ENCODE measurements at regions not wholly inside any gene's neighbourhood (a gene's known extent, or its start where the extent isn't known, plus 50 kb on each side); places are given as distances from the start of the nearest gene placed in this dataset.
"Not testable (repeated sequence)": the region's sequence is repeated elsewhere in the genome, so short reads cannot be mapped to it uniquely, and the experiment has no call there.

- peak in 1 of 2 donors; percentile 31 for DNase-seq
- no peak for ATAC-seq (ENCODE audit: low FRiP score)
- WGBS, 2 donors, result 0 to 1% methylated on average over 1 of the region's 1 CpG
- intact Hi-C loops (cut with DNase I), result no loop called here
- no peak overlapping the region for H3K4me3 ChIP-seq (ENCODE audit: low read length in 2 of 2)
- H3K27ac ChIP-seq (ENCODE audit: low read depth in 1 of 2, low read length in 2 of 2), result no peak overlapping the region
- H3K4me1 ChIP-seq (ENCODE audit: control insufficient read depth in 1 of 2, insufficient read depth in 2 of 2, low read length in 2 of 2), result no peaks in the 10 kb centered on the region
- H3K9me3 ChIP-seq (ENCODE audit: control insufficient read depth, low read length), result peaks cover 3% of the 10 kb centered on the region
- no peaks in the 10 kb centered on the region for H3K27me3 ChIP-seq (ENCODE audit: control insufficient read depth in 1 of 2, insufficient read depth in 2 of 2, low read length in 1 of 2)
- no peaks in the 10 kb centered on the region for H3K36me3 ChIP-seq (ENCODE audit: control insufficient read depth in 1 of 2, insufficient read depth in 2 of 2, low read length in 1 of 2)
Observed at GRCh38 chr3:70615286-70615685, 302.8 kb upstream of the MDFIC2 start.

- intact Hi-C loops (cut with DNase I), result no loop called here
- DNase-seq, result no peak
- no peak overlapping the region for H3K4me3 ChIP-seq (ENCODE audit: low read length in 2 of 2)
- no peaks in the 10 kb centered on the region for H3K4me1 ChIP-seq (ENCODE audit: control insufficient read depth in 1 of 2, insufficient read depth in 2 of 2, low read length in 2 of 2)
- peaks cover 3% of the 10 kb centered on the region for H3K9me3 ChIP-seq (ENCODE audit: control insufficient read depth, low read length)
- H3K36me3 ChIP-seq (ENCODE audit: control insufficient read depth in 1 of 2, insufficient read depth in 2 of 2, low read length in 1 of 2), result no peaks in the 10 kb centered on the region
- ATAC-seq (ENCODE audit: low FRiP score), result no peak
- no peaks in the 10 kb centered on the region for H3K27me3 ChIP-seq (ENCODE audit: control insufficient read depth in 1 of 2, insufficient read depth in 2 of 2, low read length in 1 of 2)
- no peak overlapping the region for H3K27ac ChIP-seq (ENCODE audit: low read depth in 1 of 2, low read length in 2 of 2)
- 89 to 91% methylated on average over 6 of the region's 6 CpGs for WGBS, 2 donors
Observed at GRCh38 chr3:70614111-70614510, 301.7 kb upstream of the MDFIC2 start.

- no peak for DNase-seq
- WGBS, 2 donors, result 94 to 96% methylated on average over 11 of the region's 11 CpGs
- intact Hi-C loops (cut with DNase I), result no loop called here
Observed at GRCh38 chr3:70612920-70613319, 300.5 kb upstream of the MDFIC2 start.

GRCh38 chr3:70611667-70612277, 299.3 kb upstream of the MDFIC2 start:
- intact Hi-C loops (cut with DNase I); ATAC-seq (ENCODE audit: low FRiP score); H3K27me3 ChIP-seq (ENCODE audit: control insufficient read depth in 1 of 2, insufficient read depth in 2 of 2, low read length in 1 of 2); H3K4me3 ChIP-seq (ENCODE audit: low read length in 2 of 2); H3K27ac ChIP-seq (ENCODE audit: low read depth in 1 of 2, low read length in 2 of 2); H3K4me1 ChIP-seq (ENCODE audit: control insufficient read depth in 1 of 2, insufficient read depth in 2 of 2, low read length in 2 of 2); H3K36me3 ChIP-seq (ENCODE audit: control insufficient read depth in 1 of 2, insufficient read depth in 2 of 2, low read length in 1 of 2); H3K9me3 ChIP-seq (ENCODE audit: control insufficient read depth, low read length): not testable (repeated sequence)
- 89 to 91% methylated on average over 23 to 25 of the region's 25 CpGs for WGBS, 2 donors
- peak; percentile 37 to 58 for DNase-seq

More at GRCh38 chr3:70612920-70613319, 300.5 kb upstream of the MDFIC2 start:
- peaks cover 3% of the 10 kb centered on the region for H3K9me3 ChIP-seq (ENCODE audit: control insufficient read depth, low read length)
- H3K27me3 ChIP-seq (ENCODE audit: control insufficient read depth in 1 of 2, insufficient read depth in 2 of 2, low read length in 1 of 2), result no peaks in the 10 kb centered on the region
- ATAC-seq (ENCODE audit: low FRiP score), result no peak
- H3K27ac ChIP-seq (ENCODE audit: low read depth in 1 of 2, low read length in 2 of 2), result no peak overlapping the region
- no peaks in the 10 kb centered on the region for H3K4me1 ChIP-seq (ENCODE audit: control insufficient read depth in 1 of 2, insufficient read depth in 2 of 2, low read length in 2 of 2)
- H3K36me3 ChIP-seq (ENCODE audit: control insufficient read depth in 1 of 2, insufficient read depth in 2 of 2, low read length in 1 of 2), result no peaks in the 10 kb centered on the region
- H3K4me3 ChIP-seq (ENCODE audit: low read length in 2 of 2), result no peak overlapping the region

- Histone ChIP-seq H3K9me3 (ENCODE audit: control insufficient read depth, low read length) (peaks cover 3% of the 10 kb centered on the region), H3K27ac (ENCODE audit: low read depth in 1 of 2, low read length in 2 of 2) (no peak overlapping the region), H3K27me3 (ENCODE audit: control insufficient read depth in 1 of 2, insufficient read depth in 2 of 2, low read length in 1 of 2) (no peaks in the 10 kb centered on the region), H3K36me3 (ENCODE audit: control insufficient read depth in 1 of 2, insufficient read depth in 2 of 2, low read length in 1 of 2) (no peaks in the 10 kb centered on the region), H3K4me1 (ENCODE audit: control insufficient read depth in 1 of 2, insufficient read depth in 2 of 2, low read length in 2 of 2) (no peaks in the 10 kb centered on the region), H3K4me3 (ENCODE audit: low read length in 2 of 2) (no peak overlapping the region)
- no peak for ATAC-seq (ENCODE audit: low FRiP score)
- intact Hi-C loops (cut with DNase I), result no loop called here
- DNase-seq, result no peak
Observed at GRCh38 chr3:70608434-70608833, 296.0 kb upstream of the MDFIC2 start.

- H3K27ac ChIP-seq (ENCODE audit: low read depth in 1 of 2, low read length in 2 of 2), result no peak overlapping the region
- peaks cover 1% of the 10 kb centered on the region for H3K9me3 ChIP-seq (ENCODE audit: control insufficient read depth, low read length)
- DNase-seq (no peak), ATAC-seq (ENCODE audit: low FRiP score) (no peak)
- WGBS, 2 donors, result 58 to 74% methylated on average over 4 of the region's 4 CpGs
- no peak overlapping the region for H3K4me3 ChIP-seq (ENCODE audit: low read length in 2 of 2)
- intact Hi-C loops (cut with DNase I), result no loop called here
- no peaks in the 10 kb centered on the region for H3K36me3 ChIP-seq (ENCODE audit: control insufficient read depth in 1 of 2, insufficient read depth in 2 of 2, low read length in 1 of 2)
- no peaks in the 10 kb centered on the region for H3K4me1 ChIP-seq (ENCODE audit: control insufficient read depth in 1 of 2, insufficient read depth in 2 of 2, low read length in 2 of 2)
- no peaks in the 10 kb centered on the region for H3K27me3 ChIP-seq (ENCODE audit: control insufficient read depth in 1 of 2, insufficient read depth in 2 of 2, low read length in 1 of 2)
Observed at GRCh38 chr3:70607469-70607868, 295.0 kb upstream of the MDFIC2 start.

GRCh38 chr3:70606018-70606417, 293.6 kb upstream of the MDFIC2 start:
- intact Hi-C loops (cut with DNase I), result no loop called here
- Histone ChIP-seq H3K27ac (ENCODE audit: low read depth in 1 of 2, low read length in 2 of 2) (no peak overlapping the region), H3K9me3 (ENCODE audit: control insufficient read depth, low read length) (no peaks in the 10 kb centered on the region), H3K36me3 (ENCODE audit: control insufficient read depth in 1 of 2, insufficient read depth in 2 of 2, low read length in 1 of 2) (no peaks in the 10 kb centered on the region), H3K4me1 (ENCODE audit: control insufficient read depth in 1 of 2, insufficient read depth in 2 of 2, low read length in 2 of 2) (no peaks in the 10 kb centered on the region), H3K4me3 (ENCODE audit: low read length in 2 of 2) (no peak overlapping the region), H3K27me3 (ENCODE audit: control insufficient read depth in 1 of 2, insufficient read depth in 2 of 2, low read length in 1 of 2) (no peaks in the 10 kb centered on the region)
- DNase-seq (no peak), ATAC-seq (ENCODE audit: low FRiP score) (no peak)

GRCh38 chr3:70603103-70603502, 290.7 kb upstream of the MDFIC2 start:
- 63 to 65% methylated on average over 3 of the region's 3 CpGs for WGBS, 2 donors
- H3K27me3 ChIP-seq (ENCODE audit: control insufficient read depth in 1 of 2, insufficient read depth in 2 of 2, low read length in 1 of 2), result no peaks in the 10 kb centered on the region
- H3K9me3 ChIP-seq (ENCODE audit: control insufficient read depth, low read length), result no peaks in the 10 kb centered on the region
- H3K4me1 ChIP-seq (ENCODE audit: control insufficient read depth in 1 of 2, insufficient read depth in 2 of 2, low read length in 2 of 2), result no peaks in the 10 kb centered on the region
- no peak overlapping the region for H3K27ac ChIP-seq (ENCODE audit: low read depth in 1 of 2, low read length in 2 of 2)
- H3K36me3 ChIP-seq (ENCODE audit: control insufficient read depth in 1 of 2, insufficient read depth in 2 of 2, low read length in 1 of 2), result no peaks in the 10 kb centered on the region
- H3K4me3 ChIP-seq (ENCODE audit: low read length in 2 of 2), result no peak overlapping the region
- intact Hi-C loops (cut with DNase I), result no loop called here
- ATAC-seq (ENCODE audit: low FRiP score) (no peak), DNase-seq (no peak)

GRCh38 chr3:70597312-70597711, 284.9 kb upstream of the MDFIC2 start:
- DNase-seq (no peak), ATAC-seq (ENCODE audit: low FRiP score) (no peak)
- Histone ChIP-seq H3K27me3 (ENCODE audit: control insufficient read depth in 1 of 2, insufficient read depth in 2 of 2, low read length in 1 of 2) (no peaks in the 10 kb centered on the region), H3K27ac (ENCODE audit: low read depth in 1 of 2, low read length in 2 of 2) (no peak overlapping the region), H3K4me3 (ENCODE audit: low read length in 2 of 2) (no peak overlapping the region), H3K36me3 (ENCODE audit: control insufficient read depth in 1 of 2, insufficient read depth in 2 of 2, low read length in 1 of 2) (no peaks in the 10 kb centered on the region), H3K4me1 (ENCODE audit: control insufficient read depth in 1 of 2, insufficient read depth in 2 of 2, low read length in 2 of 2) (no peaks in the 10 kb centered on the region), H3K9me3 (ENCODE audit: control insufficient read depth, low read length) (no peaks in the 10 kb centered on the region)
- WGBS, 2 donors, result 97% methylated on average over 2 of the region's 2 CpGs
- intact Hi-C loops (cut with DNase I), result no loop called here
